ENCODE measurements at regions not wholly inside any gene's neighbourhood (a gene's known extent, or its start where the extent isn't known, plus 50 kb on each side); places are given as distances from the start of the nearest gene placed in this dataset.
"Not testable (repeated sequence)": the region's sequence is repeated elsewhere in the genome, so short reads cannot be mapped to it uniquely, and the experiment has no call there.

- DNase-seq = no peak
Observed at GRCh38 chr5:18607570-18607969, 973.3 kb downstream of the TAF11L14 start.

- DNase-seq = not testable (repeated sequence)
Observed at GRCh38 chr5:18617191-18617590, 982.9 kb downstream of the TAF11L14 start.

- no peak for DNase-seq
Observed at GRCh38 chr5:18630458-18631045, 996.3 kb downstream of the TAF11L14 start.

GRCh38 chr5:18652404-18653215 lies 1018.4 kb downstream of the TAF11L14 start:
- no peak for DNase-seq

- no peak for DNase-seq
Observed at GRCh38 chr5:18653216-18653752, 1019.0 kb downstream of the TAF11L14 start.

- DNase-seq = no peak
Observed at GRCh38 chr5:18660511-18660910, 1026.3 kb downstream of the TAF11L14 start.

- no peak for DNase-seq
Observed at GRCh38 chr5:18662231-18662630, 1028.0 kb downstream of the TAF11L14 start.

GRCh38 chr5:18674212-18674611 lies 1040.0 kb downstream of the TAF11L14 start:
- DNase-seq = not testable (repeated sequence)

- no peak for DNase-seq
Observed at GRCh38 chr5:18675041-18675440, 1040.8 kb downstream of the TAF11L14 start.

GRCh38 chr5:18686253-18686652 lies 1052.0 kb downstream of the TAF11L14 start:
- no peak for DNase-seq

GRCh38 chr5:18687429-18687828 lies 1053.2 kb downstream of the TAF11L14 start:
- no peak for DNase-seq

- no peak for DNase-seq
Observed at GRCh38 chr5:18699681-18700080, 1065.4 kb downstream of the TAF11L14 start.

- no peak for DNase-seq
Observed at GRCh38 chr5:18702821-18703220, 1068.6 kb downstream of the TAF11L14 start.

GRCh38 chr5:18712936-18713485 lies 1078.8 kb downstream of the TAF11L14 start:
- DNase-seq = no peak

- no peak for DNase-seq
Observed at GRCh38 chr5:18720002-18720401, 1085.7 kb downstream of the TAF11L14 start.

GRCh38 chr5:18732556-18733479 lies 1098.6 kb downstream of the TAF11L14 start:
- DNase-seq = no peak

- no peak for DNase-seq
Observed at GRCh38 chr5:18736051-18736398, 1101.8 kb downstream of the TAF11L14 start.

GRCh38 chr5:18736736-18737135 lies 1102.5 kb downstream of the TAF11L14 start:
- not testable (repeated sequence) for DNase-seq

GRCh38 chr5:18740301-18740700 lies 1106.0 kb downstream of the TAF11L14 start:
- no peak for DNase-seq

GRCh38 chr5:18742830-18743229 lies 1108.6 kb downstream of the TAF11L14 start:
- DNase-seq = no peak

- no peak for DNase-seq
Observed at GRCh38 chr5:18744441-18744840, 1110.2 kb downstream of the TAF11L14 start.

- DNase-seq = no peak
Observed at GRCh38 chr5:18745042-18745987, 1111.1 kb downstream of the TAF11L14 start.
